ENCODE measurements at regions not wholly inside any gene's neighbourhood (a gene's known extent, or its start where the extent isn't known, plus 50 kb on each side); places are given as distances from the start of the nearest gene placed in this dataset.

- DNase-seq (ENCODE audit: low spot score), result no peak
- no peak overlapping the region for H3K27ac ChIP-seq (ENCODE audit: poor library complexity, severe bottlenecking)
- no peaks in the 10 kb centered on the region for H3K9me3 ChIP-seq (ENCODE audit: severe bottlenecking)
- TF ChIP-seq, protein P1, sequence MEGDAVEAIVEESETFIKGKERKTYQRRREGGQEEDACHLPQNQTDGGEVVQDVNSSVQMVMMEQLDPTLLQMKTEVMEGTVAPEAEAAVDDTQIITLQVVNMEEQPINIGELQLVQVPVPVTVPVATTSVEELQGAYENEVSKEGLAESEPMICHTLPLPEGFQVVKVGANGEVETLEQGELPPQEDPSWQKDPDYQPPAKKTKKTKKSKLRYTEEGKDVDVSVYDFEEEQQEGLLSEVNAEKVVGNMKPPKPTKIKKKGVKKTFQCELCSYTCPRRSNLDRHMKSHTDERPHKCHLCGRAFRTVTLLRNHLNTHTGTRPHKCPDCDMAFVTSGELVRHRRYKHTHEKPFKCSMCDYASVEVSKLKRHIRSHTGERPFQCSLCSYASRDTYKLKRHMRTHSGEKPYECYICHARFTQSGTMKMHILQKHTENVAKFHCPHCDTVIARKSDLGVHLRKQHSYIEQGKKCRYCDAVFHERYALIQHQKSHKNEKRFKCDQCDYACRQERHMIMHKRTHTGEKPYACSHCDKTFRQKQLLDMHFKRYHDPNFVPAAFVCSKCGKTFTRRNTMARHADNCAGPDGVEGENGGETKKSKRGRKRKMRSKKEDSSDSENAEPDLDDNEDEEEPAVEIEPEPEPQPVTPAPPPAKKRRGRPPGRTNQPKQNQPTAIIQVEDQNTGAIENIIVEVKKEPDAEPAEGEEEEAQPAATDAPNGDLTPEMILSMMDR (IDR thresholded peaks at IDR 0.05; ENCODE audit: poor library complexity, severe bottlenecking), result no peak
- no peak overlapping the region for H3K4me3 ChIP-seq (ENCODE audit: severe bottlenecking)
- no peaks in the 10 kb centered on the region for H3K27me3 ChIP-seq (ENCODE audit: insufficient read depth, poor library complexity, severe bottlenecking)
- no peaks in the 10 kb centered on the region for H3K4me1 ChIP-seq (ENCODE audit: insufficient read depth, poor library complexity, severe bottlenecking)
- no peak for ATAC-seq (ENCODE audit: low read depth)
- no peaks in the 10 kb centered on the region for H3K36me3 ChIP-seq (ENCODE audit: low read depth)
Observed at GRCh38 chr6:81495999-81496398, 256.5 kb downstream of the TENT5A start.

GRCh38 chr6:81491454-81492101 lies 260.9 kb downstream of the TENT5A start:
- no peaks in the 10 kb centered on the region for H3K4me1 ChIP-seq (ENCODE audit: insufficient read depth, poor library complexity, severe bottlenecking)
- no peaks in the 10 kb centered on the region for H3K27me3 ChIP-seq (ENCODE audit: insufficient read depth, poor library complexity, severe bottlenecking)
- H3K4me3 ChIP-seq (ENCODE audit: severe bottlenecking), result no peak overlapping the region
- no peaks in the 10 kb centered on the region for H3K9me3 ChIP-seq (ENCODE audit: severe bottlenecking)
- TF ChIP-seq, protein P1 (IDR thresholded peaks at IDR 0.05; ENCODE audit: poor library complexity, severe bottlenecking), result no peak
- no peak for ATAC-seq (ENCODE audit: low read depth)
- no peak for DNase-seq (ENCODE audit: low spot score)
- H3K27ac ChIP-seq (ENCODE audit: poor library complexity, severe bottlenecking), result no peak overlapping the region
- no peaks in the 10 kb centered on the region for H3K36me3 ChIP-seq (ENCODE audit: low read depth)

DNA sequence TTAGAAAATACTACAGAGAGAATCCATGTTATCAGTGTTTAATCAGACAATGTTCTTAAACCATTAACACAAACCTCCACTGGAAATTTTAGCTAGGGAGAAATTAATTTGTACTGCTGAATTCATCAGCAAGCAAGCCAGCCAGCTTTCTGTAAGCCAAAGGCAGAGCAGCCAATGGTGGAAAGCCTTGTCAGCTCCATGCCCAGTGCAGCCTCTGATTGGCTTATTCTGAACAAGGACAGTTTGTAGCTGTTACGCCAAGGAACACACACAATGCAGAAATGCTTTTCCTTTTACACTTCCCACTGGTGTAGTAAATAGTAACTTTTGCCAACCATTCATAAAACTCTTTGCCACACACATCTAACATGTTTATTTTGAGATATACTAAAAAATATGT lies 265.0 kb downstream of the TENT5A start:
- TF ChIP-seq, protein P1 (IDR thresholded peaks at IDR 0.05; ENCODE audit: poor library complexity, severe bottlenecking), result no peak
- H3K27me3 ChIP-seq (ENCODE audit: insufficient read depth, poor library complexity, severe bottlenecking), result no peaks in the 10 kb centered on the region
- DNase-seq (ENCODE audit: low spot score) (no peak), ATAC-seq (ENCODE audit: low read depth) (no peak)
- H3K36me3 ChIP-seq (ENCODE audit: low read depth), result no peaks in the 10 kb centered on the region
- no peak overlapping the region for H3K27ac ChIP-seq (ENCODE audit: poor library complexity, severe bottlenecking)
- H3K9me3 ChIP-seq (ENCODE audit: severe bottlenecking), result no peaks in the 10 kb centered on the region
- no peaks in the 10 kb centered on the region for H3K4me1 ChIP-seq (ENCODE audit: insufficient read depth, poor library complexity, severe bottlenecking)
- no peak overlapping the region for H3K4me3 ChIP-seq (ENCODE audit: severe bottlenecking)

DNA sequence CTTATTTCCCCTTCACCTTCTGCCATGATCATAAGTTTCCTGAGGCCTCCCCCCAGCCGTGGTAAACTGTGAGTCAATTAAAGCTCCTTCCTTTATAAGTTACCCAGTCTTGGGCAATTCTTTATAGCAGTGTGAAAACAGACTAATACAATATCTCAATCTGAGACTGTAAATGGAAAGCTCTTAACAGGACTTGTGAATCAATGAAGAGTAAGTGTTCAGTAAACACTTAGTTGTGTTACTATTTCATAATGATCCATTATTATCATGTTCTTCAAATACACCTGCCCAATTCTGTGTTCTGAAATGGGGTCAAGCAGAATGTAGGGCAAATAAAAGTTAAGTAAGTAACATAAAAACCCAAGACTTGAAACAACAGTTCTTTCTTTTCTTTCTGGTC lies 266.2 kb downstream of the TENT5A start:
- Histone ChIP-seq H3K36me3 (ENCODE audit: low read depth) (no peaks in the 10 kb centered on the region), H3K27me3 (ENCODE audit: insufficient read depth, poor library complexity, severe bottlenecking) (no peaks in the 10 kb centered on the region), H3K9me3 (ENCODE audit: severe bottlenecking) (no peaks in the 10 kb centered on the region), H3K4me3 (ENCODE audit: severe bottlenecking) (no peak overlapping the region), H3K27ac (ENCODE audit: poor library complexity, severe bottlenecking) (no peak overlapping the region), H3K4me1 (ENCODE audit: insufficient read depth, poor library complexity, severe bottlenecking) (no peaks in the 10 kb centered on the region)
- TF ChIP-seq, protein P1 (IDR thresholded peaks at IDR 0.05; ENCODE audit: poor library complexity, severe bottlenecking), result no peak
- DNase-seq (ENCODE audit: low spot score), result no peak
- ATAC-seq (ENCODE audit: low read depth), result no peak

- H3K27ac ChIP-seq (ENCODE audit: poor library complexity, severe bottlenecking), result no peak overlapping the region
- H3K4me3 ChIP-seq (ENCODE audit: severe bottlenecking), result no peak overlapping the region
- no peaks in the 10 kb centered on the region for H3K36me3 ChIP-seq (ENCODE audit: low read depth)
- TF ChIP-seq, protein P1 (IDR thresholded peaks at IDR 0.05; ENCODE audit: poor library complexity, severe bottlenecking), result no peak
- H3K4me1 ChIP-seq (ENCODE audit: insufficient read depth, poor library complexity, severe bottlenecking), result no peaks in the 10 kb centered on the region
- no peaks in the 10 kb centered on the region for H3K9me3 ChIP-seq (ENCODE audit: severe bottlenecking)
- DNase-seq (ENCODE audit: low spot score), result no peak
- ATAC-seq (ENCODE audit: low read depth), result no peak
- H3K27me3 ChIP-seq (ENCODE audit: insufficient read depth, poor library complexity, severe bottlenecking), result no peaks in the 10 kb centered on the region
Observed at GRCh38 chr6:81485395-81485794, 267.1 kb downstream of the TENT5A start.
